ENCODE measurements at regions not wholly inside any gene's neighbourhood (a gene's known extent, or its start where the extent isn't known, plus 50 kb on each side); places are given as distances from the start of the nearest gene placed in this dataset.

DNA sequence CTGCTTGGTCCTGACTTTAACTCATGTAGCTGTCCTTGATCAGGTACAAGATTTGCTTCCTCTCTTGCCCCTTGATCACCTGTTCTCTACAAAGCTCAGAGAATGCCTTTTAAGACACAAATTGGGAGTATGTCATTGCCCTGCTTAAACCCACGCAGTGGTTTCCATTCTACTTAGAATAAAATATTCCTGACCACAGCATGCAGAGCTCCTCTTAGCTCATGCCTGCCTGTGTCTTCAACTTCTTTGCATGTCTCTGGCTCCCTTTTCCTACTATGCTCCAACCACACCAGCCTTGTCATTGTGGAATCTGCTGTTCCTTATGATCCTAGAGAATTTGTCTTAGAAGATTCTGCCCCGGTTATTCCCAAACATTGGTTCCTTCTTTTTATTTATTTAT, 393.1 kb downstream of the RRAGC start:
- TF ChIP-seq, protein P1, sequence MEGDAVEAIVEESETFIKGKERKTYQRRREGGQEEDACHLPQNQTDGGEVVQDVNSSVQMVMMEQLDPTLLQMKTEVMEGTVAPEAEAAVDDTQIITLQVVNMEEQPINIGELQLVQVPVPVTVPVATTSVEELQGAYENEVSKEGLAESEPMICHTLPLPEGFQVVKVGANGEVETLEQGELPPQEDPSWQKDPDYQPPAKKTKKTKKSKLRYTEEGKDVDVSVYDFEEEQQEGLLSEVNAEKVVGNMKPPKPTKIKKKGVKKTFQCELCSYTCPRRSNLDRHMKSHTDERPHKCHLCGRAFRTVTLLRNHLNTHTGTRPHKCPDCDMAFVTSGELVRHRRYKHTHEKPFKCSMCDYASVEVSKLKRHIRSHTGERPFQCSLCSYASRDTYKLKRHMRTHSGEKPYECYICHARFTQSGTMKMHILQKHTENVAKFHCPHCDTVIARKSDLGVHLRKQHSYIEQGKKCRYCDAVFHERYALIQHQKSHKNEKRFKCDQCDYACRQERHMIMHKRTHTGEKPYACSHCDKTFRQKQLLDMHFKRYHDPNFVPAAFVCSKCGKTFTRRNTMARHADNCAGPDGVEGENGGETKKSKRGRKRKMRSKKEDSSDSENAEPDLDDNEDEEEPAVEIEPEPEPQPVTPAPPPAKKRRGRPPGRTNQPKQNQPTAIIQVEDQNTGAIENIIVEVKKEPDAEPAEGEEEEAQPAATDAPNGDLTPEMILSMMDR (IDR thresholded peaks at IDR 0.05 in 8 of 11, conservative IDR thresholded peaks at IDR 0.05 in 3 of 11) = no peak
- TF ChIP-seq POLR2AphosphoS5 (IDR thresholded peaks at IDR 0.05) = no peak

Measured in spleen (tissue), 7 donors.